ENCODE measurements at regions not wholly inside any gene's neighbourhood (a gene's known extent, or its start where the extent isn't known, plus 50 kb on each side); places are given as distances from the start of the nearest gene placed in this dataset.

DNA sequence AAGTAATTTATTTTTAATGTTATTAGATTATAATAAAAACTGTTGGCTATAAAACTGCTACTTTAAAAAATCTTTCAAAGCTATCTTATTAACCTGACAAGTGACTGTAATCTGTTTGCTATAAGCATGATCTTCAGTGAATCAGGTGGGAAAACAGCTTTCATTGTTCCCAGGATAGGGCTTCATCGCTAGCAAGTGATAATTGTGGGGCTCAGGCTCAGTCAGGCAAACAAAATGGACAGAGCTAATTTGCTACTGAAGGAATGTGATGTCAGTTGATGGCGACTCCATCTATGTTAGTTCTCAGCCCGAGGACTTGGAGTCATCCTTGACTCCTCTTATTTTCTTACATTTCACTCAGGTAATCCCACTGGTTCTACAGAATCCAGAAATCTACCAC lies 125.0 kb downstream of the RASSF10 start:
- TF ChIP-seq POLR2AphosphoS5 (IDR thresholded peaks at IDR 0.05; ENCODE audit: low read depth) (no peak), CTCF (IDR thresholded peaks at IDR 0.05; ENCODE audit: insufficient read depth, low read length) (no peak), GABPA (IDR thresholded peaks at IDR 0.05; ENCODE audit: low read depth) (no peak), SPI1 (IDR thresholded peaks at IDR 0.05; ENCODE audit: borderline replicate concordance, low read depth) (no peak)
- TF ChIP-seq, protein P1, sequence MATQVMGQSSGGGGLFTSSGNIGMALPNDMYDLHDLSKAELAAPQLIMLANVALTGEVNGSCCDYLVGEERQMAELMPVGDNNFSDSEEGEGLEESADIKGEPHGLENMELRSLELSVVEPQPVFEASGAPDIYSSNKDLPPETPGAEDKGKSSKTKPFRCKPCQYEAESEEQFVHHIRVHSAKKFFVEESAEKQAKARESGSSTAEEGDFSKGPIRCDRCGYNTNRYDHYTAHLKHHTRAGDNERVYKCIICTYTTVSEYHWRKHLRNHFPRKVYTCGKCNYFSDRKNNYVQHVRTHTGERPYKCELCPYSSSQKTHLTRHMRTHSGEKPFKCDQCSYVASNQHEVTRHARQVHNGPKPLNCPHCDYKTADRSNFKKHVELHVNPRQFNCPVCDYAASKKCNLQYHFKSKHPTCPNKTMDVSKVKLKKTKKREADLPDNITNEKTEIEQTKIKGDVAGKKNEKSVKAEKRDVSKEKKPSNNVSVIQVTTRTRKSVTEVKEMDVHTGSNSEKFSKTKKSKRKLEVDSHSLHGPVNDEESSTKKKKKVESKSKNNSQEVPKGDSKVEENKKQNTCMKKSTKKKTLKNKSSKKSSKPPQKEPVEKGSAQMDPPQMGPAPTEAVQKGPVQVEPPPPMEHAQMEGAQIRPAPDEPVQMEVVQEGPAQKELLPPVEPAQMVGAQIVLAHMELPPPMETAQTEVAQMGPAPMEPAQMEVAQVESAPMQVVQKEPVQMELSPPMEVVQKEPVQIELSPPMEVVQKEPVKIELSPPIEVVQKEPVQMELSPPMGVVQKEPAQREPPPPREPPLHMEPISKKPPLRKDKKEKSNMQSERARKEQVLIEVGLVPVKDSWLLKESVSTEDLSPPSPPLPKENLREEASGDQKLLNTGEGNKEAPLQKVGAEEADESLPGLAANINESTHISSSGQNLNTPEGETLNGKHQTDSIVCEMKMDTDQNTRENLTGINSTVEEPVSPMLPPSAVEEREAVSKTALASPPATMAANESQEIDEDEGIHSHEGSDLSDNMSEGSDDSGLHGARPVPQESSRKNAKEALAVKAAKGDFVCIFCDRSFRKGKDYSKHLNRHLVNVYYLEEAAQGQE (IDR thresholded peaks at IDR 0.05; ENCODE audit: insufficient replicate concordance, low read depth): no peak
- no peak for DNase-seq (ENCODE audit: low read depth in 1 of 2, low spot score in 1 of 2)
- Histone ChIP-seq H3K27ac (replicated peaks) (no peak overlapping the region), H3K27me3 (ENCODE audit: insufficient read depth, poor library complexity, severe bottlenecking) (peaks cover 6% of the 10 kb centered on the region), H3K4me3 (replicated peaks; ENCODE audit: insufficient read depth, low read length) (no peak overlapping the region)

- H3K27me3 ChIP-seq (ENCODE audit: insufficient read depth, poor library complexity, severe bottlenecking): peaks cover 6% of the 10 kb centered on the region
- DNase-seq (ENCODE audit: low read depth in 1 of 2, low spot score in 1 of 2): no peak
- no peak overlapping the region for H3K4me3 ChIP-seq (replicated peaks; ENCODE audit: insufficient read depth, low read length)
- no peak for TF ChIP-seq GABPA (IDR thresholded peaks at IDR 0.05; ENCODE audit: low read depth)
- no peak for TF ChIP-seq POLR2AphosphoS5 (IDR thresholded peaks at IDR 0.05; ENCODE audit: low read depth)
- no peak for TF ChIP-seq SPI1 (IDR thresholded peaks at IDR 0.05; ENCODE audit: borderline replicate concordance, low read depth)
- TF ChIP-seq CTCF (IDR thresholded peaks at IDR 0.05; ENCODE audit: insufficient read depth, low read length): no peak
- TF ChIP-seq, protein P1 (IDR thresholded peaks at IDR 0.05; ENCODE audit: insufficient replicate concordance, low read depth): no peak
- no peak overlapping the region for H3K27ac ChIP-seq (replicated peaks)
These were observed 125.8 kb downstream of the RASSF10 start for GRCh38 chr11:13134886-13135285.

DNA sequence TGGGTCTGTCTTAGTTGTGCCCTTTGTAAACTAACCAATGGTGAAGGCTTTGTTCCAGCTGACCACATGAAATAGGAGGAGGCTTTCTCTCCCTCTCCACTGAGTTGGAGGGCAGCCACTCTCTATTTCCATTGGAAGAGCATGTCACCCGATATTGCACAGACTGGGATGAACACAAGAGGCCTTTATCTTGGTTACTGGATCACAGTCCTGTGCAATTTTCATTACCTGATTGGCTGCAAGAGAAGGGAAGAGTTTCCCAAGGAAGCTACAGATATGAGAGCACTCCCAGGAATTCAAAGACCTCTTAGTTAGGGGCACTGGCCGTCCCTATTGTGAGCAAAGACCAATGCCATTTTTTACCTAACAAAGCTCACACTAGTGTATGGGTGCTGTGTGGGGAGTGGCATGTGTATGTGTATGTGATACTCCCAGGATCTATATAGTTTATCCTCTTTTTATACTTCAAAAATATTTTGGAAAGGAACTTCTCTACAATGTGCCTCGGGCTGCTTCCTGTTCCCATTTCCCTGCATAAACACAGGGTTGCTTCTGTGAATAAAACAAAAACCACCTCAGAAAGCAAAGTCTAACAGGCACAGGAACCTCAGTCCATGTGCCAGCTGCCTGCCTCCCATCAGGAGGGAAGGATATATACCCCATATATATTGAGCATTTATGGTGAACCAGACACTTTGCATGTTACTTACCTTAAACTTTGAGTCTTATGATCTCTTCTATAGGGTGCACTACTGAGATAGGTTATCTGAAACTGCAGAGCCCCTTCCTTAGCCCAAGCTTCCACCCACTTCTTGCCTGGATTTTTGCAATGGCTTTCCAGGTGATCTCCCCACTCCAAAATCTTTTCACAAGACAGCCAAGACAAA lies 126.5 kb downstream of the RASSF10 start:
- Histone ChIP-seq H3K27me3 (ENCODE audit: insufficient read depth, poor library complexity, severe bottlenecking) (peaks cover 6% of the 10 kb centered on the region), H3K27ac (replicated peaks) (no peak overlapping the region), H3K4me3 (replicated peaks; ENCODE audit: insufficient read depth, low read length) (no peak overlapping the region)
- no peak for DNase-seq (ENCODE audit: low read depth in 1 of 2, low spot score in 1 of 2)
- TF ChIP-seq, protein P1 (IDR thresholded peaks at IDR 0.05; ENCODE audit: insufficient replicate concordance, low read depth): no peak
- TF ChIP-seq CTCF (IDR thresholded peaks at IDR 0.05; ENCODE audit: insufficient read depth, low read length) (no peak), POLR2AphosphoS5 (IDR thresholded peaks at IDR 0.05; ENCODE audit: low read depth) (no peak), SPI1 (IDR thresholded peaks at IDR 0.05; ENCODE audit: borderline replicate concordance, low read depth) (no peak), GABPA (IDR thresholded peaks at IDR 0.05; ENCODE audit: low read depth) (no peak)

Measured in HL-60 (cell line).